GM18498 (cell line): ENCODE measurements at regions not wholly inside any gene's neighbourhood (a gene's known extent, or its start where the extent isn't known, plus 50 kb on each side); places are given as distances from the start of the nearest gene placed in this dataset.

Experiments
- ATAC-seq: cut with Tn5 transposase; IDR thresholded peaks from one replicate; pipeline ENCODE4 v1.9.1; 2021; ENCODE audit warnings: mild to moderate bottlenecking, moderate library complexity; ENCODE audit not compliant: unreplicated experiment

GRCh38 chr7:41148521-41148951 lies 554.4 kb downstream of the INHBA start:
- no peak for ATAC-seq

DNA sequence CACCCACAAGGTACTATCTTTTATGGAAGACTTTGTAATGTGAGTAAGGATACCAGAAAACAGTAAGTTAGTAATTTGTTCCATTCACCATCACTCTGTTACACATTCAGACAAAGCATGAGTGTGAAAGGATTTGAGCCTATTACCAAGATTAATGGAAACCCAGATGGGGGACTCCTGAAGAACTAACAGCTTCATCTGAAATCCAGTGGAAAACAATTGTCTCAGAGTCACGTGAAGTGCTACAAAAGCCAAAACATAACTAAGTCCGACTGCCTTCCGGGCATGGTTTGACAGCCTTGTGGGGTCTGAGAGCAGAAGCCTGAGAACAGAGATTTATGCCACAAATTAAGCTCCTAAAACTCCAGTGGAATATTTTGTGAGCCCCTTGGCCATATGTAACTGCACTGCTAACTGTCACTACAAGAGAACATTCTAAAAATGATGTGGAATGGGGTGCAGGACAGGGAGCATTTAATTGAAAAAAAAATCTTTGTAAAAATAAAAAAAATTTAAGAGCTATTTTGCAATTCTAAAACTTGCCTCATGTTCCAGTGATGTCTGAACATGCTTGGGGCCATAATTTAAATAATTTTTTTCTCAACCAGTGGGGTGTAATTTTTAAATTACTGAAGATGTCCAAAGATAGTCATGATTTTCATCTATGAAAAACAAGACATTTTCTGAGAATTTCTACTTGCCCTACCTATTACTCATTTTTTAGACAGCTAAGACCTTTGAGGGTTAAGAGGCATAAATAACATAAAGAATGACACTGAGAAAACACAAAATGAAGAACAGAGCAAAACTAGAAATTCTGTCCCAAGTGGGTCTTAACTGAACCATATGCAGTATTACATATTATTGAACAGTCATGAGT lies 555.0 kb downstream of the INHBA start:
- no peak for ATAC-seq

GRCh38 chr7:41146429-41146828 lies 556.5 kb downstream of the INHBA start:
- no peak for ATAC-seq

GRCh38 chr7:41145656-41146055 lies 557.2 kb downstream of the INHBA start:
- no peak for ATAC-seq

DNA sequence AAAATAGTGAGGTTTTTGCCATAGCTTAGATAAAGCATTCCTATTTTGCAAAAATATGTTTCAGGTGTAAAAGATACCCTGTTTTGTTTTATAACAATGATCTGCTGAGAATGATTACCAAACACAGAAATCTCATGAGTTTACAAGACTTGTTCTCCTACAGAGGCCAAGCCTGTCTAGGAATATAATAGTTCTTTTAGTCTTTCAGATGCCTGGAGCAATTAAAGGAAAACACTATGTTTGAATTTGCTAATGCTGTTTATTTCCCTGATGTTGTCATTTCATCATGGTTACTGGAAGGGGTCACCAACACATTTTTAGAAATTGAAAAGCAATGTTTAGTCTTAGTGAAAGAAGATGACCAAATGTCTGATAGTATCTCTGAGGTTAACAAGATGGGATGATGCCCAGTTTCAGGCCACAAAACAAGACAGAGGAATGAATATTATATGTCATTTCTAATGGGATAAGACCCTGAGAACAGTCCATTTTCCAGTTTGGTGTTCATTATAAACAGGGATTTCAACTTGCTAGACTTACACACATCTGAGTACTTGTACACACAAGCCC lies 559.9 kb downstream of the INHBA start:
- no peak for ATAC-seq

DNA sequence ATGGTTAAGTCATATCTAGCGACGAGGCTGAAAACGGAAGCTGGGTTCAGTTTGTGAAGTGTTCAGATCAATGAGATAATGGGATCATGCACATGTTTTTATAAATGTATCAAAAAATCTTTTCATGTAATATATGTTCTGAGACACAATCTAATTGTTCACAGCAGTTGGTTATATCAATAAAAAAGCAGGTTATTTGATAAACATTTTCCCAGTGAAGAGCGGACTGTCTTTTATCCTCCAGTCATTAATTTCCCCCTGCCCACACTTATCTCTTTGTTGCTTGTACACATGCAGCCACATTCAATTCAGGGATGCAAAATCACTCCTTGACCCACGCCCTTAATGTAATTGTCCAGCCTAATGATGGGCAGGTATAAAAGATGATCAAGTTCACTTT lies 563.1 kb downstream of the INHBA start:
- ATAC-seq: no peak

DNA sequence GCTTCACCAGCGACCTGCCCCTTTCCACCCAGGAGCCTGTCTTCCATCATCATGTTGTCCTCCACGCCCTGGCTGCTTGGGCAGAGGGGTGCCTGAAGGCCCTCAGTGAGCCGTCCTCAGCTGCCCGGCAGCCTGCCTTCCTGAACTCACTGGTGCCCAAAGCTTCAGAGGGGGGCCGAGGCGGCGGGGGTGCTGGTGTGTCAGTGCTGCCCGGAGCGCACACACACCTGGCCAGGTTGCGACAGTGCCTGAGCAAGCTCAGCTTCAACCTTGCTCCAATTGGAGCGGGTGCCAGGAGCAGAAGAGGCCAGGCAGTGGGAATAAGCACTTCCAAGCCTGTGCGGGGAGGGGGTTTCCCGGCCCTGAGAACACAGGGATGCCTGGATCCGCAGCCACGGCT lies 566.3 kb downstream of the INHBA start:
- ATAC-seq: no peak

DNA sequence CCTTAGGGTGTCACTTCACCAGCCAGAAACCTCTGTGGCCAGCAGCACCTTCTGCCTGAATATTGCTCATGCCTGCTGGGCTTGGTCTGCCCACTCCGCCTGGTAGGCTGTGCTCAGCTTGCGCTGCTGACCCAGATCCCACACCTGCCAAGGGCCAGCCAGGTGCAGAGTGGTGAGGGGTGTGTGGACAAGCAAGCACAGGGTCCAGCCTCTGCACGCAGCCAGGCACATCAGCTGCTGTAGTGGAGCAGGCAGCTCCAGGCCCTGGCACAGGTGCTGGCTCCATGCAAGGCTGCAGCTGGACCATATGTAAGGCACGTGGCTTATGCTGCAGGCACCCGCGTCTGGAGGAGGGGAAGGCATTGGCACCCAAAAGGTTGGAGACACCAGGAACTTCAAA lies 567.4 kb downstream of the INHBA start:
- ATAC-seq: no peak

DNA sequence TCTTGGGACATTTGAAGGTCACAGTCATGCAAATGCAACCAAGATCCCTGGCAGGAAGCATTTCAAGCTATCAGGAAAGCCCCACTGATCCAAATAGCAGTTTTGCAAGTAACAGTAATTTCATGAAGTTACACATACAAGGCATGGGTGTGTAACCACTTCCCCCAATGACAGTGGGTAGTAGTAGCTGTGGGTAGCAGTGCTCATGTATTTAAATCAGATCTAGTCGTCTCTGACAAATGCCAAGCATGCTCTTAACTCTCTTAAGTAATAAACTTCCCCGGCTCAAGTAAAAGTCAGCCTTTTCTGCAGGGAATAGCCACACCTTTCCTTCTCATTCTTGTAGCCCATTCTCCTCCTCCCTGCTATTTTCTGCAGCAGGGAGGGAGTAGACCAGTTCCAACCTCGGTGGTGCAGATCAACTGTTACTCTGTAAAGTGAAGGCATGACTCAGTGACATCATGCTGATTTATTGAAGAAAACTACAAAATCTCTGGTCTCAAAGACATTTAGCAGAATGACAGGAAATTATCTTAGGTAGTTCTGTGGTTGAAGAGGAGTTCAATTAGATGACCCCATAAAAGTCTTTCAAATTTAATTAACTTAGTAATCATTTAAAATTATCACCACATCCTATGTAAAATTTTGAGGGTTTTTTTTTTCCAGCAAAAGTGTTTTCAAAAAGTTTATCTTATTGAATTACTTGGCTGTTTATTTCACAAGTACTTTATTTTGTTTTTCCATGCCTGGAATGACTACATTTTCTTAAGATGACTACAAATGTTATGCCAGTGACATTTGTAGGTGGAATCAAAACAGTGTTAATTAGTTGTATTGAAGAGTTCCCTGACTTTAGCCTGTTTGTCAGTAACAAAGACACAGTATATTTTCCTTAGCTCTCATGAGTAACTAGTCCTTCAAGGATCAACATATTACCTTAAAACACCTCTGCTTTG lies 568.3 kb downstream of the INHBA start:
- ATAC-seq: peak; percentile 84

- peak; percentile 32 for ATAC-seq
Observed at GRCh38 chr7:41133690-41134299, 569.1 kb downstream of the INHBA start.

DNA sequence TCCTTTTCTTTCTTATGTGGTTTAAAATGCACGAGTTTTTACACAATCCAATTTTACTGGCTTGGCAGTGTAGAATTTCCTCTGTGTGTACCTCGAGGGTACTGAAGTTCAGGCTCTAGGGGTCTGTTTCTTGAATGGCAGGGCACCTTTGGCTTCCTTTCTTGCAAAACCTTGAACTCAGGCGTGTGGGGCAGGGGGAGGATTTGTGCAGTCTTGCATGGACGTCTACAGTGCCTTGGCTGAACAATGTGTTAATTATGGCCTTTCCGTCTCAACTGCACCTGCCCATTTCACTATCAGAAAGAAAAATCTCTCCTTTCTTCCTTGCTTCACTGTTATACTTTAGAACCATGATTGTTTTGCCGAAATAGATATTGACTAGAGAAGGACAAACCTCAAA lies 570.9 kb downstream of the INHBA start:
- ATAC-seq: no peak

GRCh38 chr7:41130561-41131236 lies 572.2 kb downstream of the INHBA start:
- ATAC-seq: no peak

GRCh38 chr7:41130086-41130485 lies 572.8 kb downstream of the INHBA start:
- ATAC-seq: no peak

DNA sequence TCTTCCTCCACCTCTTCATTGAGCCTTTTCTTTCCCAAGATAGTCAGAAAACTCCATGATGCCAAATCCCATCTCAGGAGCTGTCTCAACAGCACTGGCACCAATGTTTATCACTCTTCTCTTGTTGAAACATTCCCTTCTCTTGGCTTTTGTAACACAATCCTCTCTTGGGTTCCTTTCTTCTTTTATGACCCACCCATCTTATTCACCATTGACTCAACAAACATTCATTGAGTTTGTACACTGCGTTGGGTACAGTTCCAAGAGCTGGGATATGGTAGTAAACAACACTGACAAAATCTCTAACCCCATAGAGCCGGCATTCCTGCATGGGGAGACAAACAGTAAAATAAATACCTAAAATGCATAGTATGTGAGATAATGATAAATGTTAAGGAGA lies 577.5 kb downstream of the INHBA start:
- no peak for ATAC-seq

GRCh38 chr7:41122256-41122987 lies 580.5 kb downstream of the INHBA start:
- ATAC-seq: no peak

- no peak for ATAC-seq
Observed at GRCh38 chr7:41121228-41121627, 581.7 kb downstream of the INHBA start.

- no peak for ATAC-seq
Observed at GRCh38 chr7:41118486-41118885, 584.4 kb downstream of the INHBA start.

- ATAC-seq: no peak
Observed at GRCh38 chr7:41117431-41117830, 585.5 kb downstream of the INHBA start.

GRCh38 chr7:41116817-41117216 lies 586.1 kb downstream of the INHBA start:
- no peak for ATAC-seq

DNA sequence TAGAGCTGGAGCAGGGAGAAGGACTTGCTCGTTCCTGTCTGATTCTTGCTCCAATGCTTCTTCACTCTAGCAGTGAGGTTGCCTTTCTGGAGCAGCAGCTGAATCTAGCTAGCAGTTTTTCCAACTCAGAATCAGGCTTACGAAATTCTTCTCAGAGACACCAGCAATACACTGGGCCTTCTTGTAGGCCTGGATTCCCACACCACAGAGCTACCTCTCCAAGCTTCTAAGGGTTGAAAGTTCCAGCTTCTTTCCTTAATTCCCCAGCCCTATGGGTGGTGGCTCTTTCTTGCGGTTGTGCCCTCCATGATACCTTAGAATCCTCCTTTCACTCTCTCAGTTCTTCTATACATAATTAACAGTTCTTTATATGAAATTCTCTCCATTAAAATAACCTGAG lies 586.6 kb downstream of the INHBA start:
- ATAC-seq: no peak
